ENCODE measurements at regions not wholly inside any gene's neighbourhood (a gene's known extent, or its start where the extent isn't known, plus 50 kb on each side); places are given as distances from the start of the nearest gene placed in this dataset.

- Histone ChIP-seq H3K4me3 (no peak overlapping the region), H3K36me3 (no peaks in the 10 kb centered on the region), H3F3A (ENCODE audit: low read depth) (no peaks in the 10 kb centered on the region), H3K4me2 (no peak overlapping the region), H3K79me2 (ENCODE audit: low read depth) (no peaks in the 10 kb centered on the region), H3K9ac (no peak overlapping the region), H2AFZ (replicated peaks) (peak overlapping the region; percentile 87), H3K4me1 (no peaks in the 10 kb centered on the region), H3K27ac (no peak overlapping the region), H3K27me3 (no peaks in the 10 kb centered on the region), H3K9me3 (ENCODE audit: low read depth) (no peaks in the 10 kb centered on the region), H4K20me1 (ENCODE audit: low read depth) (no peaks in the 10 kb centered on the region)
- Mint-ChIP-seq H3K27ac (no peak overlapping the region), H3K36me3 (no peaks in the 10 kb centered on the region), H3K4me3 (no peak overlapping the region), H3K4me1 (no peaks in the 10 kb centered on the region), H3K27me3 (ENCODE audit: insufficient read depth, low read depth) (no peaks in the 10 kb centered on the region), H3K9me3 (no peaks in the 10 kb centered on the region)
- DNase-seq (ENCODE audit: low spot score), result no peak
- TF ChIP-seq EZH2phosphoT487 (IDR thresholded peaks at IDR 0.05) (no peak), EZH2 (IDR thresholded peaks at IDR 0.05) (no peak), CTCF (IDR thresholded peaks at IDR 0.05) (no peak)
Observed at GRCh38 chr1:103220631-103221041, 112.3 kb upstream of the COL11A1 start.

- Mint-ChIP-seq H3K4me3 (no peak overlapping the region), H3K9me3 (no peaks in the 10 kb centered on the region), H3K4me1 (no peaks in the 10 kb centered on the region), H3K36me3 (no peaks in the 10 kb centered on the region), H3K27me3 (ENCODE audit: insufficient read depth, low read depth) (no peaks in the 10 kb centered on the region), H3K27ac (no peak overlapping the region)
- Histone ChIP-seq H3K79me2 (ENCODE audit: low read depth) (no peaks in the 10 kb centered on the region), H3K9ac (no peak overlapping the region), H3F3A (ENCODE audit: low read depth) (no peaks in the 10 kb centered on the region), H3K4me3 (no peak overlapping the region), H3K27me3 (no peaks in the 10 kb centered on the region), H2AFZ (replicated peaks) (no peak overlapping the region), H3K27ac (no peak overlapping the region), H3K4me1 (no peaks in the 10 kb centered on the region), H3K9me3 (ENCODE audit: low read depth) (no peaks in the 10 kb centered on the region), H3K36me3 (no peaks in the 10 kb centered on the region), H4K20me1 (ENCODE audit: low read depth) (no peaks in the 10 kb centered on the region), H3K4me2 (no peak overlapping the region)
- no peak for DNase-seq (ENCODE audit: low spot score)
- TF ChIP-seq CTCF (IDR thresholded peaks at IDR 0.05) (no peak), EZH2 (IDR thresholded peaks at IDR 0.05) (no peak)
Observed at GRCh38 chr1:103218821-103219220, 110.5 kb upstream of the COL11A1 start.

GRCh38 chr1:103218369-103218768 lies 110.0 kb upstream of the COL11A1 start:
- no peak overlapping the region for H2AFZ ChIP-seq (replicated peaks)
- Mint-ChIP-seq H3K36me3 (no peaks in the 10 kb centered on the region), H3K27me3 (ENCODE audit: insufficient read depth, low read depth) (no peaks in the 10 kb centered on the region)

More at GRCh38 chr1:103218369-103218768, 110.0 kb upstream of the COL11A1 start:
- H3K4me3 ChIP-seq, result no peak overlapping the region
- Mint-ChIP-seq H3K9me3 (no peaks in the 10 kb centered on the region), H3K4me3 (no peak overlapping the region), H3K4me1 (no peaks in the 10 kb centered on the region), H3K27ac (no peak overlapping the region)
- no peak overlapping the region for H3K27ac ChIP-seq
- no peaks in the 10 kb centered on the region for H3K27me3 ChIP-seq
- no peaks in the 10 kb centered on the region for H4K20me1 ChIP-seq (ENCODE audit: low read depth)
- no peaks in the 10 kb centered on the region for H3K79me2 ChIP-seq (ENCODE audit: low read depth)
- TF ChIP-seq EZH2phosphoT487 (IDR thresholded peaks at IDR 0.05), result no peak
- TF ChIP-seq CTCF (IDR thresholded peaks at IDR 0.05), result no peak
- TF ChIP-seq EZH2 (IDR thresholded peaks at IDR 0.05), result no peak
- H3K9ac ChIP-seq, result no peak overlapping the region
- no peaks in the 10 kb centered on the region for H3K4me1 ChIP-seq
- H3K36me3 ChIP-seq, result no peaks in the 10 kb centered on the region
- DNase-seq (ENCODE audit: low spot score), result no peak
- no peaks in the 10 kb centered on the region for H3K9me3 ChIP-seq (ENCODE audit: low read depth)
- H3F3A ChIP-seq (ENCODE audit: low read depth), result no peaks in the 10 kb centered on the region
- no peak overlapping the region for H3K4me2 ChIP-seq

Data from neural progenitor cell (in vitro differentiated cells).